GM21360 (cell line): ENCODE measurements at regions not wholly inside any gene's neighbourhood (a gene's known extent, or its start where the extent isn't known, plus 50 kb on each side); places are given as distances from the start of the nearest gene placed in this dataset.
A peak's percentile ranks its signal among the peaks of the same experiment; 100 is the strongest.

ENCODE experiments used
- ATAC-seq: cut with Tn5 transposase; IDR thresholded peaks from one replicate; pipeline ENCODE4 v1.9.1; 2021; ENCODE audit warnings: mild to moderate bottlenecking, moderate library complexity; ENCODE audit not compliant: unreplicated experiment

DNA sequence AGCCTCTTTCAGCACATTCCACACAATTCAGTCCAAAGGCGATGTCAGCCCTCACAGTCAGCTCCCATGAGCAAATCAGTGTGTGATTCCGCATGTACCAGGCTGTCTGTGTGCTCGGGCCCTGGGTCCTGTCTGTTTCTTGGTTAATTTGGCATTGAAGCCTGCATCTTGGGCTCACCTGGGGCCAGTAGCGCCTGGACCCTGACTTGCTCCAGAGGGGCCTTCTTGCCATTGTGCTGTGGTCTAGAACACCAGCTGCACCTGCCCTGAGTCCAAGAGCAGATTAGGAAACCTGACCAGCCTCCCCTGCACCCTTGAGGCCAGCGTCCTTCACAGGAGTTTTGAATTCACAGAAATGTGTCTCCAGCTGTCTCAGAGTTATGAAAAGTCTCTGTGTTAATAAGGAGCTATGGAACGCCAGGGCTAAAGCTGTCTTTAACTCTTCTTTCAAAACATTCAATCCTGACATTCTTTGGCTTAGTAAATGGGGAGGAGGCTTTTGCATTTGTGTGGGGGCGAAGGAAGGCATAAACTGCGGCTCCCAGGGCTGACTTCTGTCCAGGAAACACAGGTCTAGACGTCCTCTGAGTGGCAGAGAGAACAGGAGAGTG, 102.2 kb downstream of the ARF6 start:
- no peak for ATAC-seq

DNA sequence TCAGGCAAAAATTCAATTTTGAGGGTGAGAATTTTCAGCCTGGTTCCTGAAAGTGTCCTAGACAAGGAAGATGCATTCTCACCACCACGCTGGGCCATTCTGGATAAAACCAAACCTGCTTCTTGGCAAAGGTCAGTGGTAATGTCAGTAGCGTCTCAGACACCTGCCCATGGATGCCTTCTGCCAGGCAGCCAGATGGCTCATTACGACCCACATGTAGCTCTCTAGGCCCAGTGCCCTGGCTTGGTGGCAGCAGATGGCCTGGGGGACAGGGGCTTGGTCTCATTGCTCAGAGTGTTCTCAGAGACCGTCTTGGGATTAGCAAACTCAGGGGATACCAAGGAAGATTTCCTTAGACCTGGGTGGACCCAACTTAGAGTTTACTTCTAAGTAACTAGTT, 105.1 kb downstream of the ARF6 start:
- no peak for ATAC-seq

DNA sequence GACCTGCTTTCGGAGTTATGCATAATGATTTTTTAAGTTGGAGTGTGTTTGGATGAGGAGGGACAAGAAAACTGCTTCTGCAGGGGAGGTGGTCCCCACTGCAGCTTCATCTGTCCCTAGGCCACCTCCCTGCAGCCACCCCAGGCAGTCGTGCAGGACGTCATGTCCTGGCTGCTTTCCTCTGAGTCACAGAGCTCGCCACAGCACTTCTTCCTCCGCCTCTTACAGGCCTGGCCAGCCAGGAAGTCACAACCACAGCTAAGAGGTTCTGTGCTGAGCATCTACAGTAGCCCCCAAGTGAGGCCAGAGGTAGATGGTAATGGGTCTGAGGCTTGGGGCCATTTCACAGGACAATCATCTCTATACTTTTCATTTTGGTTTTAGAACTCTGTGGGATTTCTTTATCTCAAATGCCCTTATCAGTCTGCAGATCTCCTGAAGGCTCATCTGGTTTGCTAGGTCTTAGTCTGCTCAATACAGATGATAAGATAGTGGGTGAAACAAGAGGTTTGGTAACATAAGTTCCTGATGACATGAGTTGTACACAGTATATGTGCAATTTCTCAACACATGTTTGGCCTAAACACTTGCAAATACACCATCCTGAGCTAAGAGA, 106.4 kb downstream of the ARF6 start:
- ATAC-seq, result peak; percentile 43

DNA sequence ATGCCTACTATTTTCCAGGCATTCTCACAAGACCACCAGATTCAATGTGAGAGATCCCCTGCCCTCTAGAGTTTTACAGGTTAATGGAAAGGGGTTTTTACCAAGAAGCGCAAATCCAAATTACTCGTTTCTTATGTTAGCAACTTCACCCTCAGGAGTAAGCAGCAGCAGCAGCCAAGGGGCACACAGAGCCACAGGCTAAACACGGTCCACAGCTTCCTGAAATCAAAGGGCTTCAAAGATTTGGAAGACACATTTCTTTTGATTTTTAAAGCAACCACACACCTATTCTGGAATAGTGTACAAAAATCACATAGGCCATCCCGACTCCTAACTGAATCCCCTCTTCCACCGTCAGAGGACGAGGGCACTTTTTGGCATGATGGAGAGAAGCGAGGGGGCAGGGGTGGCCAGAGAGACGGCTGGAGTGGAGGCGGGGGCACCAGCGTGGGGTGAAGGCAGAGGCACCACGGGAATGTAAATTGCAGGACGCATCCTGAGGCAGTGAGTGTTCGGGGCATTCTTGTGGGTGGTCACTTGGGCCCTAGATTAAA, 107.0 kb downstream of the ARF6 start:
- no peak for ATAC-seq

GRCh38 chr14:50000380-50001150, 107.7 kb downstream of the ARF6 start:
- ATAC-seq, result no peak

DNA sequence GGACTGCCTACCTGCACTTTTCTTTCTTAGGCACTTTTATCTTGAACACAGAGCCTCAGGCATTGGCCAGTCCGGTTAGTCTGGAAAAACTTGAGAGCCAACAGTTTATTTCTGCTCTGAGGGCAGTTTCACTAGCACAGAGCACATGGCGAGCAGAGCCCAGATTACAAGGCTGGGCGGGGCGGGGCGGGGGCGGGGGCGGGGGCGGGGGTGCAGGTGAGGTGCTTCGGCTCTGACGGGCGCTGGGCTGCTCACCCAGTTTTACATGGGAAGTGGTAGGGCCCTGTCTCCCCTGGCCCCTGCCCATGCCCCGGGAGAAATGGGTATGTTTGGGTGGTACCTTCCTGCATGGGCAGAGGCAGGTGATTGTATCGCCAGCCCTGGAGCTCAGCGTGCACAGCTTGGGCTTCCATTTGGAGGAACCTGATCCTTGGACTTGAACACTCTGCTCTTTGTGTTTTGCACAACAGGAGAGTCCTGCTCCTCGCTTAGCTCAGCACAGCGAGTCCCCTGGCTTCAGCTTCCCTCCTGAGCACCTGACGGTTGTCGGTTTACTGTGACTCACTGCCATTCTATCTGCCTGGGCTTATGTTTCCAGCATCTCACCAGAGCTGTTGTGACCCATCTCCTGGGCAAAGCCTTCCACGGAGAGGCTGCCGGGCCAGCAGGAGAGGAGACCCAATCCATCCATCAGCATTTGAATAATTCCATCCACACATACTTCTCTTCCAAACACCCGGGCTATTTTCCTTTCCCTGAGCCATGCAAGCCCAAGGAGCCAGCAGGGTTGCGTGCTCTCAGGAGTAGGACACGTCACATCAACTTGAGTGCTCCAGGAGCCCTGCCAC, 108.5 kb downstream of the ARF6 start:
- no peak for ATAC-seq

DNA sequence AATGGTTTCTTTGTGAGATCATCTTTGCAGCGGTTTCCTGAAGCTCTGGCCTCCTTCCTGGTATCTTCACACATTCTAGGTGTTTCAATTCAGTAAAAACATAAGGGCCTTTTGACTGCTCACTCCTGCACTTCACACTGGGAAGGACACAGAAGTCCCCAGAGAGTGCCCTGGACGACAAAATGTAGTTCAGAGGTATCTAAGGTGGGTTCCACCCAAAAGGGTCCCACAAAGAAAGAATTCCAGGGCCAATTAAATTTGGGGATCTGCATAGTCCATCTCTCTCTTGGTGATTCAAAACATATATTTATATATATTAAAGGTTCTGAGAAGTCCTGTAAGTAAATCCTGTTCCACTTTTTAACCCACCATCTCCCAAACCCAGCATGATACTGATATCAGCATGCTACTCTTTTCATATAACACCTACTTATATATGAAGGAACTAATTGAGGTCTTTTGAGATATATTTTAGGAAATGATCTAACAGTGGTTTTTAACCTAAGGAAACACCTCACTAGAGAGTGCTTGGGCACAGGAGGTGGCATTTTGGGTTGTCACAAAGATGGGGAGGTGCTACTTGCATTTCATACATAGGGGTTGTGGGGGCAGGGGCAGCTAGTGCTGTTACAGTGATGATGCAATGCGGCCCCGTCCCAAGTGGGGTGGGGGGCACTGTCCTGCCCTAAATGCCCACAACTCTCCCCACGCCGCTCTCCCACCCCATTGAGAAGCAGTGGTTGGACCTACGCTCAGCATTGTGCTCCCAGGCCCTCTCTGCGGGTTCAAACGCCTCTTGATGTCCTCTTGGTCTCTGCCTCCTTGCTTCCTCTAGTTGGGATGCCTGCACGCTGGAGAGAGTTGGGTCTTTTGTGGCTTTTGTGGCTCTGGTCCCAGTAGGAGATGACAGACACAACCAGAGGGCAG, 109.4 kb downstream of the ARF6 start:
- no peak for ATAC-seq

DNA sequence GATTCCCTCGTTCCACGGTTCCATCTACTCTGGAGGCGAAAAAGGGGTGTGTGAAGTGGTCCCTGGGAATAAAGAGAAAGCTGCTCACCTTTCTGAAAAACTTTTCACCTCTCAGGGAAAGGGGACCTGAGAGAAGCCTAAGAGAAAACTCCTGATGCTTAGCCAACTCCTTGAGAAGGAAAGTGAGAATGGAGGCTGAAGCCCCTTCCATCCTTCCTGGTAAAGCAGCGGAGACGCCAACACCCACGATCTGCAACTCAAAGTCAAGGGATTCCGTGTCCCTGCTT, 110.0 kb downstream of the ARF6 start:
- ATAC-seq, result no peak

DNA sequence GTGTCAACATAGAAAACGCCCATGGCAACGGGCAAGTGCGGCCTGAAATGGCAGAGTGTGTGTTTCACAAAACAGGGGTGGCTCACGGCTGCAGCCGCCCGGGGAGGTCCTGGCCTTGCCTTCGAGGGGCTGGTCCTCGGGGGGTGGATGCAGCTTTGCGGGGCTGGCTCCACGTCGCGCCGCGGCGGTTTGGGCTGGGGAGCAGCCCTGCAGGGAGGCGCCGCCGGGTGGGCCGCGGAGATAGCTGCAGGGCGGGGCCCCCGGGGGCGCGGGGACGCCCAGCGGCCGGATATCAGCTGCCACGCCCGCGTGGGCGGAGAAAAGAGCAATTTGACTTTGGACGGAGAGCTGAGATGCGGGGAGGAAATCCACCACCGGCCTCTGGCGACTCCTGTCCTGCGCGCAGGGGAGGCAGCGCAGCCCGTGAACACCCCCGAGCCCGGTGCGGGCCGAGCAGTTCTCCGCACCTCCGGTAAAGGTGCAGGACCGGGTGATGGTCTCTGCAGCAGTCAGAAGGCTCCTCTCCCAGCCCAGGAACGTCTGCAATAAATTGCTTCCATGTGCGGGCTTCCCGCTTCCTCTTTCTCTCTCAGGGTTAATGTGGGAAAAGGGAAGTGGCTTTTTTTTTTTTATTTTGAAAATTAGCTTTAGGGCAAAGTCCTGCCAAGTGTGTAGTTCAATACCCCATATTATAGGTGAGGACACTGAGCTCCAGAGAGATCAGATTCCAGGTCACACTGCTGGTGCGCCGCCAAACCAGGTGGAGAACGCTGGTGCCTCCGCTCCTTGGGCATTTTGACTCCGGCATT, 110.5 kb downstream of the ARF6 start:
- ATAC-seq, result peak; percentile 42

GRCh38 chr14:50006141-50006540, 110.2 kb downstream of the VCPKMT start:
- no peak for ATAC-seq

GRCh38 chr14:50007123-50007903, 109.1 kb downstream of the VCPKMT start:
- no peak for ATAC-seq

DNA sequence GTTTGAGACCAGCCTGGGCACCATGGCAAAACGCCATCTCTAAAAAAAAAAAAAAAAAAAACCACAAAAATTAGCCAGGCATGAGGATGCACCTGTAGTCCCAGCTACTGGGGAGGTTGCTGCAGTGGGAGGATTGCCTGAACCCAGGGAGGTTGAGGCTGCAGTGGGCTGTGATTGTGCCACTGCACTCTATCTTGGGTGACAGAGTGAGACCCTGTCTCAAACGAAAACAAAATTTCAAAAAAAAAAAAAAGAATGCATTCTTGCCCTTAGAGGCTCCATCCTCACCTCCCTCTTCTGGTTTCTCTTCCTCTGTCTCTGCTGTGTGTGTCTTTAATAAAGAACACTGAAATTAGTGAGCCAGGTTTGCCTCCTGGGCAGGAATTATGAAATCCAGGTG, 107.8 kb downstream of the VCPKMT start:
- ATAC-seq, result no peak

DNA sequence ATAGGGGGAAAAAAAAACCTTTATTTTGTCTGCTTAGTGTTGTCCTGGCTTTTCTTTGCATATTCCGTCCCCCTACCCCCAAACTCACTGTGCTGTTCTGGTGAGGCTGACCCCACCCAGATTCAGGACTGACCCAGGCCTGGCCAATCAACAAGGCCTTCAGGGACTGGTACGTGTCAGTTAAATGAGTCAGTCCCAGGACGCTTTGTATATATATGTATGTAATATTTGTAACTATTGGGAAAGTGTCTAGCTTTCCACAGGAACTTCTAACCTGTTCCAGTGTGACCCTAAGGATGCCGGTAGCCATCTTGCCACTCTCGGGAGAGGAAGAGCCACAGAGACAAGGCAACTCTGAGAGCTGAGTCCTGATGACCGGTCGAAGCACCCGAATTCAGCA, 107.4 kb downstream of the VCPKMT start:
- no peak for ATAC-seq

DNA sequence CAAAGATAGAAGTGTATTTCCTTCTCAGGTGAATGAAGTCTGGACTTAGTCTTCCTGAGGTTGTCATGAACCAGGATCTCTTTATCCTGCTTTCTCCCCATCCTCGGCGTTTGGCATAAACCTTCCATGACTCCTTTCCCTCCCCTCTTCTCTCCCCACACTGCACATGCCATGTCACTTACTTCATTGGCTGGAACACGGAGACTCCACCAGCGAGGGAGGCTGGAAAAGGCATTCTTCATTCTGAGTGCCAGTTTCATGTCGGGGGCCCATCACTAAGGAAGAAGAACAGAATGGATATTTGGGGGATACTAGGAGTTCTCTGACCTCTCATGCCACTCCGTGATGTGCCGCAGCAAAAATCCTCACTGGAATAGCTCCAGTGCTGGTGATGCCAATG, 105.6 kb downstream of the VCPKMT start:
- no peak for ATAC-seq

GRCh38 chr14:50011242-50011641, 105.1 kb downstream of the VCPKMT start:
- no peak for ATAC-seq

- ATAC-seq, result no peak
Measured at GRCh38 chr14:50012644-50013043, 103.7 kb downstream of the VCPKMT start.

- ATAC-seq, result no peak
Measured at GRCh38 chr14:50013198-50013918, 103.0 kb downstream of the VCPKMT start.

DNA sequence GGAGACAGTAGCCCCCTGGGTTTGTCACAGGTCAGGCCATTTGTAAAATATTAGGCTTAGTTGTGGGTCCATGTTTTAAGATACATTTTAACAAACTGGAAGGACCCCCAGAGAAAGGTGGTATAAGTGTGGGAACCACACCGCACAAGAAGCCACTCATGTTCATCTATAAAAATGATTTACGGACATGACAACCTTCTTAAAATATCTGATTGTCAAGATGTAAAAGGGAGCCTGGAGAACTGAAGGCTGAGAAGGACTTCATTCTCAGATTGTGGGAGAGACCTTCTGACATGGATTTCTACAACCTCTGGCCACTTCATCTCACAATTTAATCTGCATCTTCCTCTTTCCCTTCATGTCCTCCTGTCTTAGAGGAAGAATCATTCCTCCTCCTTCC, 102.4 kb downstream of the VCPKMT start:
- ATAC-seq, result no peak
